Renal cortex interstitium (tissue), 11 donors: ENCODE measurements at regions not wholly inside any gene's neighbourhood (a gene's known extent, or its start where the extent isn't known, plus 50 kb on each side); places are given as distances from the start of the nearest gene placed in this dataset.
"Not testable (repeated sequence)": the region's sequence is repeated elsewhere in the genome, so short reads cannot be mapped to it uniquely, and the experiment has no call there.

Experiments used
- DNase-seq, 11 donors: peaks; one replicate each; pipeline ENCODE4 v3.0.0-alpha.2; 2013; ENCODE audit warnings: low read depth in 9 of 11, low spot score in 4 of 11; ENCODE audit errors: extremely low read depth in 1 of 11

DNA sequence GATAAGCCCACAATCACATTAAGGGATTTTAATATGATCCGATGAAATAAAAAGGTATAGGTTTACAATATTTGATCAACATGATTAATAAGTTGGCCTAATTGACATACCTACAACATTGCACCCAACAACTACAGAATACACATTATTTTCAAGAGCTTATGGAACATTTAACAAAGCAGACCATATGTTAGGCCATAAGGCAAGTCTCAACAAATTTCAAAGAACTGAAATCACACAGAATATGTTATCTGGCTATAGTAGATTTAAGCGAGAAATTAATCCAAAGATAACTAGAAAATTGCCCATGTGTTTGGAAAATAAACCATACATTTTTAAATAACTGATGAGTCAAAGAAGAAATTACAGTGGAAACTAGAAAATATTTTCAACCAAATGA lies 126.0 kb upstream of the KCNG1 start:
- DNase-seq: no peak

DNA sequence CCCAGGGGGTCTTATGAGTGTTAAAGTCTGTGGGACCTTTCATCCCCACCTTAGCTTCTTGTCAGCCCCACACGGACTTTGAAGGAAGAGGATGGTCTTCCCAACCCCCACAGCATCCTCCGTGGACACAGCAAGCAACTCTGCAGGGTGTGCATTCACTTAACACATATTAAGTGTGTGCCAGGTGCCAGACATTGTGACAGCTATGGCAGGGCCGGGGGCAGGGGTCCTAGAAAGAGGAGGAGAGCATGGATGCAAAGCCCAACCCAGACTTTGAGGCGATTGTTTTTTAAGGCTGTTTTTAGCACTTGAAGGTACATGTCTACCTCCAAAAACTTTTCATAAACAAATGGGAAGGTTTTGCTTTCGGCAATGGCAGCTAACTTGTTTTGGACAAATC lies 121.6 kb upstream of the KCNG1 start:
- DNase-seq: no peak

DNA sequence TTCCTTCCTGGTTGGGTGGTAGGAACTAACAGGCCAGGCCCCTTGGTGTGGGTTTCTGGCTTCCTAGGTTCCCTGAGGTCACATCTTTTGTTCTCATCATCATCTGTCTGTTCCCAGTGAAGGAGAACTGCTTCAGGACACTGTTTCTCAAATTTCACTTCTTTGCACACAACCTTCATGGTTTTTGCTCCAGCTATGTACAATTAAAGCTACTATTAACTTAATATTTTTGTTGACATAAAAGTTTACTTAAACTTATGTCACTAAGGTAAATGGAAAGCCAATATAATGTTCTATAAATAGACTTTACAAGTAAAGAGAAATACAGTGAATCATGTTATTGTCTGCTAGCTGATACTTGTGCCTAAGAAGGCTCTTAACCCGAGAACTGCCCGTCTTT lies 120.7 kb upstream of the KCNG1 start:
- DNase-seq: no peak

DNA sequence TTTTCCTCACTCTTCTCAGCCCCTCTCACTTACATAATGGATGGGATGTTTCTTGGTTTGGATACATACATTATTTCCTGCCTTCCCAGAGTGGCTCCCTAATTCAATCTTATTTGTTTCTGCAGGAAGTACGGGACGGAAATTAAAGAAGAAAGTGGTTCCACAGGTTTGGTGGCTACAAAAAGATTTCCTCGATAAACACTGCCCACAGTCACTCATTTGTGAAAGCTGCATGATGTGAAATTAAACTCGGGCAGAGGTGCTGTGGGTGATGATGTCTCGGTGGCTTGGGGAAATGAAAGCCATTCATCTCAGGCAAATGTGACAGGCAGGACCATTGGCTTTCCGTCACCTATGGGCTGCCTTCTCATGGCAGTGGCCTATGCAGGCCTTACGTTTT lies 119.5 kb upstream of the KCNG1 start:
- DNase-seq: peak in 1 of 11 donors; percentile 44

GRCh38 chr20:51140671-51141070 lies 117.8 kb upstream of the KCNG1 start:
- no peak for DNase-seq

DNA sequence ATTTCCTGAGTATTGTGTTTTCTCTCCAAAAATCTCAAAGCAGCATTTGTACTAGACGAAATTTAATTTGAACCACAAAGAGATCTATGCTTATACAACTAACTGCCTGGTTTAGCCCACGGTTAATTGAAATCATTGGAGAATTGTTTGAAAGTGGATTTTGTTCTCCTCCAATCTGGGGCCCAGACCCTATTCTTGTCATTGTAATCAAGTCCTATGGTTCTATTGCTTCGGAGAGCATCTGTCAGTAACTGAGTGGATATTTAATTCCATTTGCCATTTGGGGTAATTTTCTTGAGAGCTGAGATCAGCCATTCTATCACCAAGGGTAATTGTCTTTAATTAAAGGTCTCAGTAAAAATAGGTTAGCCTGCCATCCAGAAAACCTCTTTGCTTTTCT lies 117.0 kb upstream of the KCNG1 start:
- DNase-seq: no peak

GRCh38 chr20:51138576-51138975 lies 115.7 kb upstream of the KCNG1 start:
- DNase-seq: no peak

DNA sequence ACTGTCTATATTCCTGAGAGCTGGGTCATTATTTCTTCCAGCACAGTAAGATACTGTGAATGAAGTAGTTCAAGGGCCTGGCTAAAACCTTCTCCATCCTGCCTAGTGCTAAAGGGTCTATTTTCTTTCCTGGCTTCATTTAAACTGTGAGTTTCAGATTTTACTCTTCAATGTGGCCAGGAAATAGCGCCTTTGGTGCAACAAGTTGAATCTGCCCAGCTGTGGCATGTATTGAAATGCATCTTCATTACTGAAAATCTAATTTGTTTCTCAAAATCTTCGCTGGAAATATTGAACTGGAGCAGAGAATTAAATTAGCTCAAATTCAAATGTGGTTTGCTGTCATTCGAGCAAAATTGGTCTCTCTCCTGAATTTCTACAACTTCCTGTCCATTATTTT lies 114.6 kb upstream of the KCNG1 start:
- DNase-seq: no peak

DNA sequence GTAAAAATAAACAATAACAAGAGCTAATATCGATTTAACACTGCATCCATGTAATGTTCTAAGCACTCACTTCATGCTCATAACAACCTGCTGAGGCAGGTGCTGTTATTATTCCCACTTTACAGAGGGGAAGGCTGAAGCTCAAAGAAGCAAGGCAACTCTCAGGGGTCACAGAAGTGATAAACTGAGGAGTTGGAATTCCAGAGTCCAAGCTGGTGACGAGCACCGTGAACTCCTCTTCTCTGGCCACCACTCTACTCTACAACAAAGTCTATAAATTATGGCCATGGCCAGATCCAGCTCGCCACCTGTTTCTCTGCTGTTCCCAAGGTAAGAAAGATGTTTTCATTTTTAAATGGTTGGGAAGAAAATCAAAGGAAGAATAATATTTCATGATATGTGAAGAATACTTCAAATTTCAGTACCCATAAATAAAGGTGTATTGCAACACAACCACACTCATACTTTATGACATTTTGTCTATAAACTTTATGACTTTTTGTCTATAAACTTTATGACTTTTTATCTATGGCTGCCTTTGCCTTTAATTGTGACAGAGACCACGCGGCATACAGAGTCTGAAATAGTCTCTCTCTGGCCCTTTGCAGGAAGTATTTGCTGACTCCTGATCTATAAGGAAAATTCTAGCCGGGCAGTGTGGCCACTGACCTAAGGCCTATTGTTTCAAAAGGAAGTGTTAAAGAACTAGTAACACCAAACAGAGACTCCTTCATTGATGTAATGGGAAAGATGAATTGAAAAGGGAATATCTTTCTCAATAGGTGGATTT lies 113.2 kb upstream of the KCNG1 start:
- DNase-seq: no peak

DNA sequence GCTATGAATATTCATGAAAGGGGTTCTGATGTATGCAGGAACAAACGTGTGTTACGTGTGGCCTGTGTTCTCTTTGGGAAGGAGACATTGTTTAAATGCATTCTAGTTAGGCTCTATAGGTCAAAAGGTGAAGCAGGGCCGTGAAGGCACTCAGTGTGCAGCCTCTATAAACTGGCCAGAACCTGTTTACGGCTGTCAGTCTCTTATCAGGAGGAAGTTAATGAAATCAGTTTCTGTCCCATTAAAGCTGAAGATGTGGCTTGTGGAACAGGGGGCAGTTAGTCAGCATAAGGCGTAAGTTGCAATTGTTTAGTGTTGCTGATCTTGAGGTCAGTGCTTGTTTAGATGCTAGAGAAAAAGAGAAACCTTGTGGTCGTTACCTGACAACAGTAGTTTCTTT lies 111.5 kb upstream of the KCNG1 start:
- DNase-seq: no peak

GRCh38 chr20:51132279-51132678 lies 109.4 kb upstream of the KCNG1 start:
- DNase-seq: no peak

GRCh38 chr20:51131811-51132210 lies 108.9 kb upstream of the KCNG1 start:
- DNase-seq: no peak

DNA sequence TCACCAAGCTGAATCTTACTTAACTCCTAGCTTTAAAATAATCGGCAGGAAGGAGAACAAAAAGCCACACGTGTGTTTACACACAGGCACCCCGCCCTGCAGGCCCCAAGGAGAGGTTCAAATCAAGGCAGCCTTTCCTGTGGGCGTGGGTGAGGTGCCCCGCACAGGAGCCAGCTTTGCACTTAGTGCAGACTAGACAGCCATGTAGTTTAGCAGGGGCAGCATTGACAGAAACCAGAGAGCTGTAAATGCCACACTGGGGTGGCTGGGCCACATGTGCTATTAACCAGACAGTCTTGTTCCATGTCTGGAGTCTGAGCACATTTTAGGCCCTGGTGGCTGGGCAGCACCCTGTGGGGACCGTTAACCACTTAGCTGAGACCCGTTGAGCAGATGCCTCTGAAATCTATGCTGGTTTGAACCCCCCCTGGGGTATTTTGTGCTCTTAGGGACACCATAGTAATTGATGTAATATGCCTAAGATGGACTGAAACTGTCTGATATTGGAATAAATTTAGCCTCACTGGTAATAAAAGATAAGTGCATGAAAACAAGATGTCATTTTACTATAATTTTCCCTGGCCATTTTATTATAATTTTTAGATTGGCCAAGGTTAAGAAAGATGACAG lies 106.4 kb upstream of the KCNG1 start:
- DNase-seq: no peak

- no peak for DNase-seq
Observed at GRCh38 chr20:51128198-51128597, 105.3 kb upstream of the KCNG1 start.

- DNase-seq: no peak
Observed at GRCh38 chr20:51127713-51128112, 104.8 kb upstream of the KCNG1 start.

- no peak for DNase-seq
Observed at GRCh38 chr20:51126337-51126736, 103.4 kb upstream of the KCNG1 start.

- no peak for DNase-seq
Observed at GRCh38 chr20:51125780-51126179, 102.9 kb upstream of the KCNG1 start.

- no peak for DNase-seq
Observed at GRCh38 chr20:51125105-51125504, 102.2 kb upstream of the KCNG1 start.

DNA sequence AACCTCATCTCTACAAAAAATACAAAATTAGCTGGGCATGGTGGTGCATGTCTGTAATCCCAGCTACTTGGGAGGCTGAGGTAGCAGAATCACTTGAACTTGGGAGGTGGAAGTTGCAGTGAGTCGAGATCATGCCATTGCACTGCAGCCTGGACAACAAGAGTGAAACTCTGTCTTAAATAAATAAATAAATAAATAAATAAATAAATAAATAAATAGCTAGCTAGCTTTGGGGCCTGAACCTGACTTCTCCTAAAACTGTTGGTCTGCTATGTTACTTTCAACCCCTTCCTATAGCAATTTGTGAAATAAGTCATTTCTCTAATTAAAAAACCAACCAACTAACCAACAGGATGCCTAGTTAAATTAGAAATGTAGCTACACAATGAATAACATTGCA lies 101.0 kb upstream of the KCNG1 start:
- DNase-seq: not testable (repeated sequence)

DNA sequence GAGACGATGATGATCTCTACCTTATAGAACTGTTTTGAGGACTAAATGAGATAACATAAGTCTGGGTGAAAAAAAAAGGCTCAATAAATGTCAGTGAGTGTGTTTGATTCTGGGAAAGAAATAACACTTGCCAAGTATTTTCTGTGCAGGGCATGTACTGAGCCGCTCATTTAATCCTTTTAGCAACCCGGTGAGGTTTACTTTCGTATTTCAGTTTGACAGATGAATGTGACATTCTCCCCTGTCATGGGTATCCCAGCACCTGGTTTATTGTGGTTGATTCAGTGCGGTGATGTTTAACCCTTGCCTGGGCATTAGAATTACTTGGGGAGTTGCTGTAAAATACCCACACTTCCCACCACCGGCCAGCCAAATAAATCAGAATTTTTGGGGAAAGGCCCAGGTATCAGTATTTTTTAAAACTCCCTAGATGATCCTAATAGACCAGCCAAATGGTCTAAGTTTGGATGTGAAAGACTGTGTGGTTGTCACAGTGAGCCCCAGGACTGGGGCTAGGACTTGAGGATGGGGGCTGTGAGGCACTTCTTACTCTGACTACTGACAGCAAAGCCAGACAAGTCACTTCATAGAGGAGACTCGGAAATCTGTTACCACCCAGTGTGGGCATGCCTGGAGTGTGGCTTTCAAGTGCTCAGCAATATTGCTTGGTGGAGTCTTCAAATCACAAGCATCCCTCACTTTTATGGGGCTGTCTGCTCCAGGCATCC lies 100.2 kb upstream of the KCNG1 start:
- no peak for DNase-seq
